Frontal cortex (tissue), 3 donors: ENCODE measurements at regions not wholly inside any gene's neighbourhood (a gene's known extent, or its start where the extent isn't known, plus 50 kb on each side); places are given as distances from the start of the nearest gene placed in this dataset.

Experiments
- DNase-seq, 2 donors: peaks; one replicate each; pipeline ENCODE4 v3.0.0; 2012; ENCODE audit warnings: low spot score in 2 of 2
- FAIRE-seq: peaks from 2 replicates; lab custom pipeline; 2012; peaks lifted over from hg19 to GRCh38; lab: Jason Lieb, UNC
- donor health status: control.
- donor health status: control.
- donor health status: control.

GRCh38 chr6:164005004-164005711 is 590.6 kb downstream of the QKI start:
- FAIRE-seq, result no peak

GRCh38 chr6:164000276-164000675 is 585.8 kb downstream of the QKI start:
- DNase-seq, result no peak
- FAIRE-seq, result no peak

More at GRCh38 chr6:164005004-164005711, 590.6 kb downstream of the QKI start:
- no peak for DNase-seq

GRCh38 chr6:163999475-164000125 is 585.1 kb downstream of the QKI start:
- no peak for FAIRE-seq

GRCh38 chr6:163998496-163998895 is 584.0 kb downstream of the QKI start:
- DNase-seq (no peak), FAIRE-seq (no peak)

More at GRCh38 chr6:163999475-164000125, 585.1 kb downstream of the QKI start:
- DNase-seq, result no peak

- DNase-seq (no peak), FAIRE-seq (no peak)
Observed at GRCh38 chr6:163996491-163996890, 582.0 kb downstream of the QKI start.

- no peak for DNase-seq
- no peak for FAIRE-seq
Observed at GRCh38 chr6:163994566-163994965, 580.0 kb downstream of the QKI start.

- DNase-seq, result no peak
Observed at GRCh38 chr6:163992701-163993100, 578.2 kb downstream of the QKI start.

GRCh38 chr6:163992056-163992455 is 577.5 kb downstream of the QKI start:
- no peak for FAIRE-seq
- no peak for DNase-seq

More at GRCh38 chr6:163992701-163993100, 578.2 kb downstream of the QKI start:
- FAIRE-seq, result no peak

GRCh38 chr6:163991321-163991720 is 576.8 kb downstream of the QKI start:
- DNase-seq (no peak), FAIRE-seq (no peak)

- FAIRE-seq, result no peak
- no peak for DNase-seq
Observed at GRCh38 chr6:163986313-163986712, 571.8 kb downstream of the QKI start.

- DNase-seq (no peak), FAIRE-seq (no peak)
Observed at GRCh38 chr6:163985710-163986109, 571.2 kb downstream of the QKI start.

GRCh38 chr6:163985040-163985439 is 570.5 kb downstream of the QKI start:
- DNase-seq (no peak), FAIRE-seq (no peak)

- FAIRE-seq, result no peak
Observed at GRCh38 chr6:163984124-163984936, 569.8 kb downstream of the QKI start.

GRCh38 chr6:163983679-163984078 is 569.2 kb downstream of the QKI start:
- DNase-seq (no peak), FAIRE-seq (no peak)

More at GRCh38 chr6:163984124-163984936, 569.8 kb downstream of the QKI start:
- no peak for DNase-seq

GRCh38 chr6:163974322-163974721 is 559.8 kb downstream of the QKI start:
- FAIRE-seq (no peak), DNase-seq (no peak)

- no peak for FAIRE-seq
- DNase-seq, result no peak
Observed at GRCh38 chr6:163971841-163972838, 557.6 kb downstream of the QKI start.

- FAIRE-seq, result no peak
- DNase-seq, result no peak
Observed at GRCh38 chr6:163970846-163971564, 556.5 kb downstream of the QKI start.

GRCh38 chr6:163965426-163966348 is 551.2 kb downstream of the QKI start:
- no peak for DNase-seq
- no peak for FAIRE-seq
